A673 (cell line): ENCODE measurements at regions not wholly inside any gene's neighbourhood (a gene's known extent, or its start where the extent isn't known, plus 50 kb on each side); places are given as distances from the start of the nearest gene placed in this dataset.

Experiments used
- BruUV-seq: library from RNA; stranded (reverse); fragments of 400-500 nt; replicated peaks from 2 replicates; lab custom pipeline; 2021; lab: Mats Ljungman, UMichigan
- CTCF ChIA-PET: fragments of 300-600 bp; sonication (Branson Sonifier 250); formaldehyde crosslinking; loops from one replicate; lab custom pipeline; 2022; ENCODE audit warnings: antibody characterized with exemption; lab: Charles Lee
- POLR2A ChIA-PET: fragments of 300-600 bp; sonication (Branson Sonifier 250); formaldehyde crosslinking; loops from one replicate; lab custom pipeline; 2022; ENCODE audit warnings: antibody characterized with exemption; ENCODE audit not compliant: low non-redundant PET; lab: Charles Lee
- DNase-seq: peaks from one replicate; pipeline ENCODE4 v3.0.0-alpha.2; 2015; ENCODE audit warnings: low spot score
- H3K27ac ChIP-seq: fragments of 200-600 bp; sonication (generic); 2 replicates; pipeline ENCODE4 v1.5.1; 2016; ENCODE audit warnings: mixed run types, low read depth, mild to moderate bottlenecking, mixed read lengths, antibody characterized with exemption, low read length; ENCODE audit not compliant: poor library complexity, severe bottlenecking
- H3K27me3 ChIP-seq: fragments of 200-600 bp; sonication (generic); replicated peaks from 2 replicates; pipeline ENCODE4 v1.6.1; 2017; ENCODE audit warnings: mixed run types, low read depth, mild to moderate bottlenecking, mixed read lengths, antibody characterized with exemption, low read length; ENCODE audit not compliant: insufficient read depth, poor library complexity
- H3K36me3 ChIP-seq: fragments of 200-600 bp; sonication (generic); 2 replicates; pipeline ENCODE4 v1.6.1; 2016; ENCODE audit warnings: mixed run types, mild to moderate bottlenecking, mixed read lengths, antibody characterized with exemption, low read length; ENCODE audit not compliant: insufficient read depth, poor library complexity, severe bottlenecking
- H3K4me1 ChIP-seq: fragments of 200-600 bp; sonication (generic); 2 replicates; pipeline ENCODE4 v1.6.1; 2017; ENCODE audit warnings: mixed run types, mild to moderate bottlenecking, mixed read lengths, antibody characterized with exemption, low read length; ENCODE audit not compliant: insufficient read depth, poor library complexity, severe bottlenecking
- H3K4me3 ChIP-seq: fragments of 200-600 bp; sonication (generic); 2 replicates; pipeline ENCODE4 v1.5.1; 2016; ENCODE audit warnings: low read depth, mixed run types, mild to moderate bottlenecking, mixed read lengths, low read length; ENCODE audit not compliant: poor library complexity, severe bottlenecking
- H3K9me3 ChIP-seq: fragments of 200-600 bp; sonication (generic); 2 replicates; pipeline ENCODE4 v1.6.1; 2016; ENCODE audit warnings: mixed run types, low read depth, mild to moderate bottlenecking, mixed read lengths, antibody characterized with exemption, low read length; ENCODE audit not compliant: poor library complexity, severe bottlenecking
- CTCF ChIP-seq: fragments of 300-800, 200-600 bp; sonication (generic); conservative IDR thresholded peaks from 2 replicates; pipeline ENCODE4 v1.5.1; 2017; ENCODE audit warnings: low read depth, mild to moderate bottlenecking, antibody characterized with exemption, low read length, moderate library complexity, mixed read lengths
- EZH2 ChIP-seq: fragments of 200-600 bp; sonication (generic); IDR thresholded peaks from 2 replicates; pipeline ENCODE4 v1.6.1; 2017; ENCODE audit warnings: borderline replicate concordance, low read depth, mild to moderate bottlenecking, mixed read lengths, antibody characterized with exemption, low read length; ENCODE audit not compliant: poor library complexity, severe bottlenecking
- intact Hi-C: fragments of 100-400 bp; cut with micrococcal nuclease; formaldehyde crosslinking; loops from one replicate; pipeline ENCODE4 v1.10.0; 2022; ENCODE audit not compliant: unreplicated experiment

- Histone ChIP-seq H3K4me1 (no peaks in the 10 kb centered on the region), H3K27me3 (peaks cover 5% of the 10 kb centered on the region), H3K27ac (no peak overlapping the region), H3K36me3 (no peaks in the 10 kb centered on the region), H3K9me3 (no peaks in the 10 kb centered on the region), H3K4me3 (no peak overlapping the region)
- BruUV-seq: no TSS peak
- intact Hi-C loops: no loop called here
- ChIA-PET POLR2A (no interaction called here), CTCF (no interaction called here)
- TF ChIP-seq EZH2: no peak
- TF ChIP-seq CTCF: no peak
- DNase-seq: no peak
Measured at GRCh38 chr16:49013727-49014080, 267.9 kb downstream of the CBLN1 start.

GRCh38 chr16:49012961-49013726 lies 268.5 kb downstream of the CBLN1 start:
- H3K27me3 ChIP-seq: peaks cover 5% of the 10 kb centered on the region
- intact Hi-C loops: no loop called here
- no peak overlapping the region for H3K4me3 ChIP-seq
- ChIA-PET CTCF (no interaction called here), POLR2A (no interaction called here)
- TF ChIP-seq EZH2: no peak
- TF ChIP-seq CTCF: no peak
- BruUV-seq: no TSS peak
- H3K36me3 ChIP-seq: no peaks in the 10 kb centered on the region
- no peaks in the 10 kb centered on the region for H3K4me1 ChIP-seq
- no peak for DNase-seq
- H3K27ac ChIP-seq: no peak overlapping the region
- H3K9me3 ChIP-seq: no peaks in the 10 kb centered on the region

GRCh38 chr16:49011901-49012300 lies 269.7 kb downstream of the CBLN1 start:
- TF ChIP-seq CTCF: no peak
- TF ChIP-seq EZH2: no peak
- peaks cover 3% of the 10 kb centered on the region for H3K27me3 ChIP-seq
- H3K4me1 ChIP-seq: no peaks in the 10 kb centered on the region
- ChIA-PET CTCF (no interaction called here), POLR2A (no interaction called here)
- no peak for DNase-seq
- no TSS peak for BruUV-seq
- no peaks in the 10 kb centered on the region for H3K36me3 ChIP-seq
- intact Hi-C loops: no loop called here
- H3K27ac ChIP-seq: no peak overlapping the region
- no peak overlapping the region for H3K4me3 ChIP-seq
- no peaks in the 10 kb centered on the region for H3K9me3 ChIP-seq
